ENCODE measurements at regions not wholly inside any gene's neighbourhood (a gene's known extent, or its start where the extent isn't known, plus 50 kb on each side); places are given as distances from the start of the nearest gene placed in this dataset.

GRCh38 chr22:47568700-47569099 is 806.2 kb downstream of the TBC1D22A start:
- no peak for TF ChIP-seq BHLHE40 (IDR thresholded peaks at IDR 0.05; ENCODE audit: low read depth, low read length)
- no peak for TF ChIP-seq ELK1 (IDR thresholded peaks at IDR 0.05; ENCODE audit: borderline replicate concordance, low read depth, low read length)
- TF ChIP-seq MAZ (IDR thresholded peaks at IDR 0.05; ENCODE audit: borderline replicate concordance, low read depth, low read length): no peak
- TF ChIP-seq MAFK (IDR thresholded peaks at IDR 0.05; ENCODE audit: low read depth, low read length): no peak
- H3K4ac ChIP-seq (ENCODE audit: low read depth, low read length): no peak overlapping the region
- ChIA-PET CTCF (no interaction called here), POLR2A (ENCODE audit: unreplicated experiment) (no interaction called here)
- H3K14ac ChIP-seq (replicated peaks; ENCODE audit: low read depth, low read length): no peak overlapping the region
- no peaks in the 10 kb centered on the region for H3K4me1 ChIP-seq (ENCODE audit: control insufficient read depth, insufficient read depth, low read length)
- no peak overlapping the region for H3K27ac ChIP-seq (ENCODE audit: insufficient read depth, low read length)
- H3K4me2 ChIP-seq (ENCODE audit: low read depth, low read length): no peak overlapping the region
- no peak overlapping the region for H2BK15ac ChIP-seq (ENCODE audit: low read depth, low read length)
- no peak overlapping the region for H4K8ac ChIP-seq (ENCODE audit: low read depth in 2 of 2, low read length in 2 of 2)
- DNase-seq: no peak
- dilution Hi-C loops (cut with HindIII; ENCODE audit: low sequenced_read_pairs, unreplicated experiment): no loop called here
- no peak overlapping the region for H2AK5ac ChIP-seq (ENCODE audit: low read depth, low read length)
- in situ Hi-C loops (cut with MboI; ENCODE audit: low sequenced_read_pairs): no loop called here
- H4K91ac ChIP-seq (ENCODE audit: insufficient read depth, low read depth, low read length): no peak overlapping the region
- H4K5ac ChIP-seq (ENCODE audit: low read depth, low read length): no peak overlapping the region
- H3K56ac ChIP-seq (ENCODE audit: extremely low read depth, insufficient read depth, low read length): no peak overlapping the region
- peaks cover 42% of the 10 kb centered on the region for H3K9me3 ChIP-seq (ENCODE audit: control insufficient read depth, insufficient read depth, low read length)
- H3K23ac ChIP-seq (ENCODE audit: low read depth, low read length): no peak overlapping the region
- no peak overlapping the region for H3K18ac ChIP-seq (ENCODE audit: low read depth, low read length)
- no peak overlapping the region for H2AK9ac ChIP-seq (replicated peaks; ENCODE audit: low read depth, low read length, poor library complexity)
- H3K9me1 ChIP-seq (ENCODE audit: insufficient read depth, low read length): no peaks in the 10 kb centered on the region
- no peak overlapping the region for H3K9ac ChIP-seq (ENCODE audit: low read depth, low read length)
- H2BK5ac ChIP-seq (ENCODE audit: low read depth, low read length, poor library complexity, severe bottlenecking): no peak overlapping the region
- H3K27me3 ChIP-seq (ENCODE audit: control insufficient read depth, insufficient read depth, low read length): no peaks in the 10 kb centered on the region
- WGBS, 2 experiments (ENCODE audit: extremely low coverage in 2 of 2, insufficient read length in 1 of 2): 40% methylated on average over 1 of the region's 8 CpGs; no CpG with 5 or more reads in 1 of the 2 experiments
- BruUV-seq (replicated peaks): no TSS peak
- H2AFZ ChIP-seq (replicated peaks; ENCODE audit: low read length, poor library complexity): no peak overlapping the region
- no peaks in the 10 kb centered on the region for H4K20me1 ChIP-seq (ENCODE audit: insufficient read depth, low read length)
- no peaks in the 10 kb centered on the region for H3K79me1 ChIP-seq (ENCODE audit: low read depth in 1 of 2, low read length in 2 of 2)
- H3K36me3 ChIP-seq (ENCODE audit: control insufficient read depth, insufficient read depth, low read length): no peaks in the 10 kb centered on the region
- no peak overlapping the region for H2BK20ac ChIP-seq (ENCODE audit: low read depth, low read length)
- no peak for ATAC-seq (ENCODE audit: low read depth)
- intact Hi-C loops (cut with micrococcal nuclease): no loop called here
- H2BK120ac ChIP-seq (ENCODE audit: low read depth, low read length): no peak overlapping the region
- no peak overlapping the region for H3K4me3 ChIP-seq (ENCODE audit: insufficient read depth, low read depth, low read length)

All from IMR-90 (cell line).